ENCODE measurements at regions not wholly inside any gene's neighbourhood (a gene's known extent, or its start where the extent isn't known, plus 50 kb on each side); places are given as distances from the start of the nearest gene placed in this dataset.

DNA sequence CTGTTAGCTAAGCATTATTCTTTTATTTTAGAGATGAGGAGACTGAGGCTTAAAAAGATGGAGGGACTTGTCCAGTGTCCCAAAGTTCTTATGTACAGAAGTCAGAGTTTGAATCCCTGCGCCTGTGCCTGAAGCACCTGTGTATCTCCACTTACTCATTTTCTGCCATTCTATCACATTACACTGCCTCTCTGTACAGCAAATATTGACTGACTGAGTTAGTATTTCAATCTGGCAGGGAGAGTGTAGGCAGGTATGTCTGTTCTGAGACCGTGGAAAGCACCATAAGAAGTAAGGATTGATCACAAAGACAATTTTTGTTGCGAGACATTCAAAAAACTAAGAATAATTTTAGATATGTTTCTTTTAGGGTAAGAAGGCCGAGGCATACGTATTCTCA, 162.7 kb downstream of the KITLG start:
- intact Hi-C loops (cut with DNase I), result no loop called here
- H3K4me1 ChIP-seq, result peaks cover 0 to 12% (median 6%) of the 10 kb centered on the region in 3 donors
- H3K27ac ChIP-seq, result no peak overlapping the region
- no peak overlapping the region for H3K4me3 ChIP-seq
- TF ChIP-seq, protein P1, sequence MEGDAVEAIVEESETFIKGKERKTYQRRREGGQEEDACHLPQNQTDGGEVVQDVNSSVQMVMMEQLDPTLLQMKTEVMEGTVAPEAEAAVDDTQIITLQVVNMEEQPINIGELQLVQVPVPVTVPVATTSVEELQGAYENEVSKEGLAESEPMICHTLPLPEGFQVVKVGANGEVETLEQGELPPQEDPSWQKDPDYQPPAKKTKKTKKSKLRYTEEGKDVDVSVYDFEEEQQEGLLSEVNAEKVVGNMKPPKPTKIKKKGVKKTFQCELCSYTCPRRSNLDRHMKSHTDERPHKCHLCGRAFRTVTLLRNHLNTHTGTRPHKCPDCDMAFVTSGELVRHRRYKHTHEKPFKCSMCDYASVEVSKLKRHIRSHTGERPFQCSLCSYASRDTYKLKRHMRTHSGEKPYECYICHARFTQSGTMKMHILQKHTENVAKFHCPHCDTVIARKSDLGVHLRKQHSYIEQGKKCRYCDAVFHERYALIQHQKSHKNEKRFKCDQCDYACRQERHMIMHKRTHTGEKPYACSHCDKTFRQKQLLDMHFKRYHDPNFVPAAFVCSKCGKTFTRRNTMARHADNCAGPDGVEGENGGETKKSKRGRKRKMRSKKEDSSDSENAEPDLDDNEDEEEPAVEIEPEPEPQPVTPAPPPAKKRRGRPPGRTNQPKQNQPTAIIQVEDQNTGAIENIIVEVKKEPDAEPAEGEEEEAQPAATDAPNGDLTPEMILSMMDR (IDR thresholded peaks at IDR 0.05), result no peak
- TF ChIP-seq POLR2A (IDR thresholded peaks at IDR 0.05), result no peak
- H3K36me3 ChIP-seq, result no peaks in the 10 kb centered on the region
- H3K9me3 ChIP-seq, result no peaks in the 10 kb centered on the region
- H3K27me3 ChIP-seq, result no peaks in the 10 kb centered on the region
- 64 to 74% methylated on average over 5 of the region's 5 CpGs for WGBS, 2 donors
- no peak for DNase-seq

DNA sequence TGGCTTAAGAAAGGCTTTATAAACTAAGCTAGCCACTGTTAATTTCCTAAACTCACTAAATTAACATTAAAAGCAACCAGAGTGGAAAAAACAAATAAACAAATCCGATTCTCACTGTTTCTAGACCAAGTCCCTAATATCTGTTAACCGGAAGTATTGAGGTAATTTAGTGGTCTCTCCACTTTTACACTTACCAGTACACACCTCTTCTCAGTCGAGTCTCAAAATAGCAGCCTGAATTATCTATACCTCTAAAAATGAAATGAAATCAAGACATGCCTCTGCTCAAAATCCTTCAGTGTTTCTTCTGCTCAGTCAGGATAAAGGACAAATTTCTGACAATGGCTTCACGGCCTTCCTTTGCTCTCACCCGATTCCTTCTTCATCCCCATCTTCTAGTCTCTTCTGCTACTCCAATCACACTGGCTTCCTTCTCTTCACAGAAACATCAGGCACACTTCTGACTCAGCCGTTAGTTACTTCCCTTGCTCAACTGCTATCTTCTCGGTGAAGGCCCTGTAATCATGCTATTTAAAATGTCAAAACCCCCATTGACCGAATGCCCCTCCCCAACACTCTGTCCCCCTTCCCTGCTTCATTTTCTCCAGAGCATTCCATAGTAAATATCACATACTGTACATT, 161.3 kb downstream of the KITLG start:
- H3K9me3 ChIP-seq, result no peaks in the 10 kb centered on the region
- peak overlapping the region in 1 of 4 donors; percentile 31 for H3K27ac ChIP-seq
- no peak overlapping the region for H3K4me3 ChIP-seq
- intact Hi-C loops (cut with DNase I), result no loop called here
- 77 to 85% methylated on average over 8 of the region's 8 CpGs for whole genome bisulfite sequencing, 2 donors
- DNase-seq, result no peak
- H3K4me1 ChIP-seq, result peaks cover 0 to 12% (median 6%) of the 10 kb centered on the region in 3 donors
- H3K36me3 ChIP-seq, result no peaks in the 10 kb centered on the region
- H3K27me3 ChIP-seq, result no peaks in the 10 kb centered on the region
- TF ChIP-seq, protein P1 (IDR thresholded peaks at IDR 0.05), result no peak
- TF ChIP-seq POLR2A (IDR thresholded peaks at IDR 0.05), result no peak

DNA sequence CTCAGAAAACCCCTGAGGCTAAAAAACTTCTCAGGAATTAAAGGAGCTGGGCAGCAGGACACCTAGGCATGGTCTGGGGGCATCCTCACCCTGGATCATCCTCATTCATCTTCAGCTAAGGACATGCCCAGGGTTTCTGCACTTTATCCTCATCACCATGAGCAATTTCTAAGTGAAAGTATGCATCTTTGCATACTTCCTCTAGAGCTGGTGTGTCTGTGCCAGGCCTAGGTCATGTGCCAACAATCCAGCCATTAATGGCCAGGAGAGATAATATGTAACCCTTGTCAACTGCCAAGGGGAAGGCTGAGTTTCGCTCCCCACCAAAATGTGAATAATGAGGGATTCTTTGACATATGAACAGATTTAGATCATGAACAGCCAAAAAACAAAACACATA, 160.5 kb downstream of the KITLG start:
- intact Hi-C loops (cut with DNase I), result no loop called here
- WGBS, 2 donors, result 77 to 93% methylated on average over 1 of the region's 1 CpG
- Histone ChIP-seq H3K36me3 (no peaks in the 10 kb centered on the region), H3K4me1 (peaks cover 0 to 12% (median 6%) of the 10 kb centered on the region in 3 donors), H3K27ac (peak overlapping the region in 1 of 4 donors; percentile 19), H3K27me3 (no peaks in the 10 kb centered on the region), H3K4me3 (no peak overlapping the region), H3K9me3 (no peaks in the 10 kb centered on the region)
- TF ChIP-seq POLR2A (IDR thresholded peaks at IDR 0.05), result no peak
- TF ChIP-seq, protein P1 (IDR thresholded peaks at IDR 0.05), result no peak
- DNase-seq, result no peak

DNA sequence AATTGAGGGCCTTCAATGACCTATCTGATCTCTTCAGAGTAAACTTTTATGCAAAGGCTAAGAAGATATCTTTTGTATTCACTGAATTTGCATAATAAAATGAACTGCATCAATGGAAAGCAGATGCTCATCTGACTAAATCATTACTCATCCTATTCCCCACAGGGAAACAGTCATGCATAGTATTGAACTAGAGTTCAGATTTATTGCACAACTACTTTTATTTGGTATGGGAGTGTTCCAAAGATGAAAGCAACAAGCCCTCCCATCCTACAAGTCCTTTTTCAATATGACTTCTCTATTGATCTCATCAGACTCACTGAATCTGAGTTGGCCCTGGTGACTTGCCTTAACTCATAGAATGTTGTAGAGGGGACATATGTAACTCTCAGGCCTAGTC, 159.8 kb downstream of the KITLG start:
- H3K27me3 ChIP-seq, result no peaks in the 10 kb centered on the region
- H3K4me3 ChIP-seq, result no peak overlapping the region
- H3K4me1 ChIP-seq, result peaks cover 0 to 12% (median 6%) of the 10 kb centered on the region in 3 donors
- H3K27ac ChIP-seq, result peak overlapping the region in 3 of 4 donors; percentile 11 to 25 (median 19)
- TF ChIP-seq, protein P1 (IDR thresholded peaks at IDR 0.05), result no peak
- no peak for TF ChIP-seq POLR2A (IDR thresholded peaks at IDR 0.05)
- H3K9me3 ChIP-seq, result no peaks in the 10 kb centered on the region
- intact Hi-C loops (cut with DNase I), result no loop called here
- H3K36me3 ChIP-seq, result no peaks in the 10 kb centered on the region
- DNase-seq, result no peak

DNA sequence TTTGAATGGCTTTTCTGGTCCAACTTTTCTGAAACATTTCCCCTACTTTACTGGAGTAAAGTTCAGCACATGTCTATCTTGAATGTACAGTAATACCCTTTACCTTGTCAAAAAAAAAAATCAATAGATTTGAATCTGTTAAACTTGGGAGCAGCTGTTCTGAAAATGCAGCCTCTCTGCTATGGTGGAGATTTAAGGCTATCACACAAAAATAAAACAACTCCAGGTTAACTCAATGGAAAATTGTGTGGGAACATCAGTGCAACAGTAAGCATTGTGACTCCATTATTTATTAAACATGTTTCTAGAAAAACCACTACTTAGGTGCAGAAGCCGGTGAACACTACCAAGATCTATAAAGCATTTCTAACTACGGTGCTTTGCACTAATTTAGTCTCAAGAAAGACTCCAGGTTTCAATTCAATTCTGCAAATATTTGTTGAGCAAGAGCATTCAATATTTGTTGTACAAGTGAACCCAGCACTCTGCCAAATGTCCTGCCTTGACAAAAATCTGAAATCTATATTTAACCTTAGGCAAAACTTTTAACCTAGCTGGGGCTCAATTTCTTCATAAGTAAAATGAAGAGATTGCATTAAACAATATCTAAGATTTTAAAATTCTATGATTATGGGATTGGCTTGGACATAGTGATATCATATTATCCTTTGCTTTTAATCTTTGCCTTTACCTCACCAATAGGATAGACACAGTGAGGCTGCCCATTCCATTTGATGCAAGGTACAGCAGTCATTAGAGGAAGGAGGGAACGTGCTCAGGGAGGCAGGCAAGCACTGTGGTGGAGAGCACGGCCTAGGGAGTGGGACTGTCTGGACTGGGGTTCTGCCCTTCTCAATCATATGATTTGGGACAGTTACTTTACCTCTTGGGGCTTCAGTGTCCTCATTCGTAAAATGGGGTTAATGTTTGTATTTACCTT, 155.2 kb downstream of the KITLG start:
- no peak for DNase-seq
- WGBS, 2 donors, result 91% methylated on average over 5 of the region's 5 CpGs
- intact Hi-C loops (cut with DNase I), result no loop called here
- H3K27me3 ChIP-seq, result no peaks in the 10 kb centered on the region
- TF ChIP-seq POLR2A (IDR thresholded peaks at IDR 0.05), result no peak
- TF ChIP-seq, protein P1 (IDR thresholded peaks at IDR 0.05), result no peak
- no peaks in the 10 kb centered on the region for H3K9me3 ChIP-seq
- no peak overlapping the region for H3K27ac ChIP-seq
- H3K4me3 ChIP-seq, result no peak overlapping the region
- H3K4me1 ChIP-seq, result peaks cover 0 to 6% (median 1%) of the 10 kb centered on the region in 3 donors
- H3K36me3 ChIP-seq, result no peaks in the 10 kb centered on the region
